K562 (cell line): ENCODE measurements at regions not wholly inside any gene's neighbourhood (a gene's known extent, or its start where the extent isn't known, plus 50 kb on each side); places are given as distances from the start of the nearest gene placed in this dataset.

ENCODE experiments used
- ATAC-seq: fragments of 200-7000 bp; cut with Tn5 transposase; 3 replicates; pipeline ENCODE4 v1.9.1; 2020; ENCODE audit warnings: moderate library complexity
- BruUV-seq: library from RNA; stranded (reverse); fragments of 400-500 nt; replicated peaks from 2 replicates; lab custom pipeline; 2021; lab: Mats Ljungman, UMichigan
- CTCF ChIA-PET: fragments of 300-600 bp; formaldehyde crosslinking; extraction: SDS; loops from one replicate; lab custom pipeline; 2021; ENCODE audit warnings: low intra/inter-chr PET ratio; lab: Yijun Ruan, JAX
- POLR2A ChIA-PET: fragments of 300-600, 350-650 bp; sonication (Branson Sonifier 250); formaldehyde crosslinking; extraction: SDS; loops from one replicate; lab custom pipeline; 2021; ENCODE audit warnings: antibody characterized with exemption, inconsistent platforms; lab: Yijun Ruan, JAX
- DNase-seq, 4 experiments: peaks; one replicate each; pipeline versions ENCODE4 v3.0.0 to v3.0.0-alpha.2; 2011 to 2018; ENCODE audit warnings: low spot score in 3 of 4, mixed read lengths in 3 of 4; ENCODE audit errors: extremely low read depth in 1 of 4
- FAIRE-seq: peaks from 2 replicates; lab custom pipeline; 2011; peaks lifted over from hg19 to GRCh38; lab: Jason Lieb, UNC
- H2AFZ ChIP-seq: 2 replicates; pipeline ENCODE4 v1.6.0; 2011; ENCODE audit warnings: low read depth, low read length, control low read depth, inconsistent platforms
- H3K27ac ChIP-seq: fragments of 200-600 bp; 3 replicates; pipeline ENCODE4 v1.8.0; 2011; ENCODE audit warnings: low read depth, mild to moderate bottlenecking, control low read depth, inconsistent platforms, low read length, moderate library complexity, mixed read lengths; ENCODE audit errors: extremely low read depth
- H3K27me3 ChIP-seq, 2 experiments: fragments of 300-600 bp in 1 of 2; 2 replicates in 1 of 2; 3 replicates in 1 of 2; pipeline versions ENCODE4 v1.6.0 to v1.8.0; 2011; ENCODE audit warnings: inconsistent platforms in 2 of 2, low read length in 2 of 2, mild to moderate bottlenecking in 1 of 2, mixed read lengths in 1 of 2, moderate library complexity in 1 of 2; ENCODE audit not compliant: control insufficient read depth in 2 of 2, insufficient read depth in 2 of 2
- H3K36me3 ChIP-seq: fragments of 300-600 bp; 3 replicates; pipeline ENCODE4 v1.8.0; 2011; ENCODE audit warnings: mild to moderate bottlenecking, low read length, inconsistent platforms; ENCODE audit not compliant: control insufficient read depth, insufficient read depth
- H3K4me1 ChIP-seq, 2 experiments: fragments of 200-600 bp in 1 of 2; replicated peaks in 1 of 2; 2 replicates in 1 of 2; 3 replicates in 1 of 2; pipeline versions ENCODE4 v1.5.1 to v1.8.0; 2011; ENCODE audit warnings: inconsistent platforms in 2 of 2, low read length in 2 of 2, mild to moderate bottlenecking in 1 of 2, mixed read lengths in 1 of 2, moderate library complexity in 1 of 2; ENCODE audit not compliant: control insufficient read depth in 2 of 2, insufficient read depth in 2 of 2
- H3K4me2 ChIP-seq: 2 replicates; pipeline ENCODE4 v1.6.1; 2011; ENCODE audit warnings: low read length, control low read depth, inconsistent platforms, mixed read lengths; ENCODE audit not compliant: insufficient read depth
- H3K4me3 ChIP-seq: fragments of 200-600 bp; sonication (generic), shearing (Covaris generic); 2 replicates; pipeline ENCODE4 v1.5.1; 2016; ENCODE audit warnings: control low read depth, inconsistent platforms
- H3K79me2 ChIP-seq: fragments of 200-600 bp; 3 replicates; pipeline ENCODE4 v1.8.0; 2011; ENCODE audit warnings: low read length, inconsistent platforms; ENCODE audit not compliant: control insufficient read depth, insufficient read depth
- H3K9ac ChIP-seq, 2 experiments: 2 replicates each; pipeline versions ENCODE4 v1.6.0 to v1.6.1; 2011; ENCODE audit warnings: low read depth in 2 of 2, low read length in 2 of 2, control low read depth in 1 of 2, inconsistent platforms in 1 of 2, mild to moderate bottlenecking in 1 of 2, mixed read lengths in 1 of 2; ENCODE audit not compliant: insufficient read depth in 1 of 2
- H3K9me1 ChIP-seq: one replicate; pipeline ENCODE4 v1.6.0; 2011; ENCODE audit warnings: inconsistent platforms, mild to moderate bottlenecking, low read length, moderate library complexity; ENCODE audit not compliant: control insufficient read depth, insufficient read depth
- H3K9me3 ChIP-seq: replicated peaks from 2 replicates; pipeline ENCODE4 v1.5.1; 2011; ENCODE audit warnings: low read depth, low read length, inconsistent platforms; ENCODE audit not compliant: control insufficient read depth, insufficient read depth
- H4K20me1 ChIP-seq: replicated peaks from 2 replicates; pipeline ENCODE4 v1.6.1; 2011; ENCODE audit warnings: low read length, inconsistent platforms, mixed read lengths; ENCODE audit not compliant: control insufficient read depth, insufficient read depth
- BRF1 ChIP-seq: IDR thresholded peaks from 3 replicates; pipeline ENCODE4 v1.6.1; 2011; ENCODE audit warnings: borderline replicate concordance, mild to moderate bottlenecking; ENCODE audit not compliant: insufficient read length; ENCODE audit errors: extremely low read depth
- EP400 ChIP-seq: fragments of 450-650 bp; IDR thresholded peaks from 2 replicates; pipeline ENCODE4 v1.6.1; 2017; ENCODE audit warnings: antibody characterized with exemption, mild to moderate bottlenecking, moderate library complexity
- FOXA3 ChIP-seq, 2 experiments: fragments of 450-650 bp in 1 of 2; sonication (generic) in 1 of 2; formaldehyde crosslinking; IDR thresholded peaks in 1 of 2; conservative IDR thresholded peaks in 1 of 2; 2 replicates each; pipeline versions ENCODE4 v1.4.0 to v1.8.0; 2020 to 2022; ENCODE audit warnings: mild to moderate bottlenecking in 2 of 2, missing genetic modification reagents in 1 of 2
- POLR3G ChIP-seq: IDR thresholded peaks from 2 replicates; pipeline ENCODE4 v1.6.1; 2011; ENCODE audit not compliant: insufficient read length, insufficient replicate concordance; ENCODE audit errors: extremely low read depth
- ZHX1 ChIP-seq: fragments of 150-350 bp; conservative IDR thresholded peaks from 2 replicates; pipeline ENCODE4 v1.6.1; 2014; ENCODE audit warnings: low read length
- in situ Hi-C: fragments of 300-500 bp; cut with MboI; formaldehyde crosslinking; loops from 4 replicates; pipeline ENCODE4 v1.15.0; 2018; ENCODE audit warnings: inconsistent platforms, mixed read lengths
- intact Hi-C: fragments of 100-400 bp; cut with micrococcal nuclease; formaldehyde crosslinking; loops from 2 replicates; pipeline ENCODE4 v1.14.2; 2022
- TF ChIP-seq, protein P1 (sequence below), 2 experiments: fragments of 450-650 bp in 1 of 2; IDR thresholded peaks; 2 replicates each; pipeline ENCODE4 v1.6.1; 2011 to 2017; ENCODE audit warnings: low read depth in 2 of 2, antibody characterized with exemption in 1 of 2, borderline replicate concordance in 1 of 2, low read length in 1 of 2, mild to moderate bottlenecking in 1 of 2, mixed read lengths in 1 of 2; ENCODE audit not compliant: control insufficient read depth in 1 of 2

DNA sequence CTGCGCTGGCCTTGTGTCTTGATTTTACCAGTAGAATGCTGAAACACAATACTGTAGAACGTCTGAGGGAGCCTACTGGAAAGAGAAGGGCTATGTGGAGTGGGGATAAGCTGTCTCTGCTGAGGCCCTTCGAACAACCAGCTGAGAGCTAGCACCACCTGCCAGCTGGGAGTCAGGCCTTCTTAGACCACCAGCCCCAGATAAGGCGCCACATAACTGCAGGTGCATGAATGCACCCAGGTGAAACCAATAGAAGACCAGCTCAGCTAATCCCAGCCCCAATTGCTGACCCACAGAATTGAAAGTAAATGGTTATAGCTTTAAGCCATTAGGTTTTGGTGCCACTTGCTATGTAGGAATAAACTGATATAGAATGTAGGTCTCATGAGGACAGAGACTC is 438.4 kb downstream of the ADRA2A start (continued):
- TF ChIP-seq ZHX1 (no peak), FOXA3 (CRISPR knock-in tag; conservative IDR thresholded peaks at IDR 0.05 in 1 of 2, IDR thresholded peaks at IDR 0.05 in 1 of 2) (no peak)
- TF ChIP-seq, protein P1, sequence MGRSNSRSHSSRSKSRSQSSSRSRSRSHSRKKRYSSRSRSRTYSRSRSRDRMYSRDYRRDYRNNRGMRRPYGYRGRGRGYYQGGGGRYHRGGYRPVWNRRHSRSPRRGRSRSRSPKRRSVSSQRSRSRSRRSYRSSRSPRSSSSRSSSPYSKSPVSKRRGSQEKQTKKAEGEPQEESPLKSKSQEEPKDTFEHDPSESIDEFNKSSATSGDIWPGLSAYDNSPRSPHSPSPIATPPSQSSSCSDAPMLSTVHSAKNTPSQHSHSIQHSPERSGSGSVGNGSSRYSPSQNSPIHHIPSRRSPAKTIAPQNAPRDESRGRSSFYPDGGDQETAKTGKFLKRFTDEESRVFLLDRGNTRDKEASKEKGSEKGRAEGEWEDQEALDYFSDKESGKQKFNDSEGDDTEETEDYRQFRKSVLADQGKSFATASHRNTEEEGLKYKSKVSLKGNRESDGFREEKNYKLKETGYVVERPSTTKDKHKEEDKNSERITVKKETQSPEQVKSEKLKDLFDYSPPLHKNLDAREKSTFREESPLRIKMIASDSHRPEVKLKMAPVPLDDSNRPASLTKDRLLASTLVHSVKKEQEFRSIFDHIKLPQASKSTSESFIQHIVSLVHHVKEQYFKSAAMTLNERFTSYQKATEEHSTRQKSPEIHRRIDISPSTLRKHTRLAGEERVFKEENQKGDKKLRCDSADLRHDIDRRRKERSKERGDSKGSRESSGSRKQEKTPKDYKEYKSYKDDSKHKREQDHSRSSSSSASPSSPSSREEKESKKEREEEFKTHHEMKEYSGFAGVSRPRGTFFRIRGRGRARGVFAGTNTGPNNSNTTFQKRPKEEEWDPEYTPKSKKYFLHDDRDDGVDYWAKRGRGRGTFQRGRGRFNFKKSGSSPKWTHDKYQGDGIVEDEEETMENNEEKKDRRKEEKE (IDR thresholded peaks at IDR 0.05; ENCODE audit: borderline replicate concordance in 1 of 2, control insufficient read depth in 1 of 2, low read depth in 2 of 2, low read length in 1 of 2), result no peak
- TF ChIP-seq, all 486 proteins: peak for 0

GRCh38 chr10:111515706-111516105 is 438.9 kb downstream of the ADRA2A start:
- intact Hi-C loops (no loop called here), in situ Hi-C loops (no loop called here)
- Histone ChIP-seq H3K4me2 (no peak overlapping the region), H3K9ac (no peak overlapping the region), H3K4me1 (no peaks in the 10 kb centered on the region), H3K79me2 (no peaks in the 10 kb centered on the region), H3K27ac (no peak overlapping the region), H4K20me1 (no peaks in the 10 kb centered on the region), H2AFZ (no peak overlapping the region), H3K9me3 (no peaks in the 10 kb centered on the region), H3K36me3 (no peaks in the 10 kb centered on the region), H3K27me3 (no peaks in the 10 kb centered on the region), H3K9me1 (no peaks in the 10 kb centered on the region), H3K4me3 (no peak overlapping the region)
- FAIRE-seq, result no peak
- ChIA-PET CTCF (no interaction called here), POLR2A (no interaction called here)
- TF ChIP-seq POLR3G, result no peak
- no peak for TF ChIP-seq EP400
- TF ChIP-seq BRF1, result no peak
- no TSS peak for BruUV-seq
- no peak for ATAC-seq
- DNase-seq, result no peak
